GM10266 (cell line): ENCODE measurements at regions not wholly inside any gene's neighbourhood (a gene's known extent, or its start where the extent isn't known, plus 50 kb on each side); places are given as distances from the start of the nearest gene placed in this dataset.

ENCODE experiments used
- DNase-seq: peaks from one replicate; pipeline ENCODE4 v3.0.0; 2012; ENCODE audit errors: extremely low spot score
- CTCF ChIP-seq: IDR thresholded peaks from 2 replicates; pipeline ENCODE4 v1.5.1; 2012; ENCODE audit warnings: mild to moderate bottlenecking, low read depth; ENCODE audit not compliant: control insufficient read depth, insufficient read depth; ENCODE audit errors: missing control alignments

DNA sequence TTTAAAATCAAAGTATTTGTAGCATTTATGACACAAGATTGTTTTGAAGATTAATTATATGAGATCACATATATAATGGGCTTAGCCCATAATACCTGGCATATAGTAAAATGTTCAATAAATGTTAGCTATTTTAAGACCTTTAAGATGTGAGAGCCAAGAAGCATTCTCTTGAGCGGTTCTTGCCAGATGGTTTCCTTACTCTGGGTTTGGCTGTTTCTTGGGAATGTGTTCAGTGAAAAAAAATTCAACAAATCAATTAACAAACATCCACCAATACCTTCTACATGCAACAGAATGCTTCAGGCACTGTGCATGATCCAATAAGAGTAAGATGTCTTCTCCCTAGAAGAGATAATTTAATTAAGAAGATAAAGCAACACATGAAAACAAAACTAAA is 230.4 kb downstream of the CMPK2 start:
- no peak for DNase-seq
- no peak for TF ChIP-seq CTCF

- TF ChIP-seq CTCF = no peak
- DNase-seq = no peak
Observed at GRCh38 chr2:6637330-6637729, 228.4 kb downstream of the CMPK2 start.

DNA sequence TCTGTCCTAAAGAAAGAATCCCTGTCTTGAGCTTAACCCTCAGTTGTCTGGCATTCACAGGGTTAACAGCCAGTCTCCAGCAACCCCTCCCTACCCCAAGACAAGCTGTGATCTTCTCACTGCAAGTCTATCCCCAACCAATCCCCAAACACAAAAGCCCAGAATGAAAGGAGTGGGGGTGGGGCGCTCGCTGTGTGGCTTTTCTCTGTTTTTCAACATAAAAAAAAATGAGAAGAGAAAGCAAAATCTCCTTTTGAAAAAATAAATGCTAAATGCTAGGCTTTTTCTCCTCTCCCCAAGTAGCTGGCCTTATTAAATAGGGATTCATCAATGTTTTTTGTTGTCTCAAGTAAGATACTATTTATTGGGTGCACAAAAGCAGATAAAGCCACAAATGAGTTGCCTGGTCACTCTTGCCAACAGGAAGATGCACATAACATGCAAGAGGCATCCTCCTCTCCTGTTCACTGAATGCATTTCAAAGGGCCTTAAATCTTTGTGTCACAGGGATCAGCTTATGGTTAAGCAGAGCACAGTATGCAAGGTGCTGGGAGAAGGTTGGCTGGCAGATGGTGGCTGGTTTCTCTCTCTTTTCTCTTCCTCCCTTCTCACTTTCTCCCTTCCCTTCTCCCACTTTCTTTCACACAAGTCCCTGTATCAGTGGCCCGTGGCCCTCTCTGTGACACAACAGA is 225.6 kb downstream of the CMPK2 start:
- no peak for TF ChIP-seq CTCF
- DNase-seq = no peak

GRCh38 chr2:6640621-6641015 is 225.1 kb downstream of the CMPK2 start:
- no peak for TF ChIP-seq CTCF

GRCh38 chr2:6641956-6642355 is 223.8 kb downstream of the CMPK2 start:
- TF ChIP-seq CTCF = no peak
- no peak for DNase-seq

More at GRCh38 chr2:6640621-6641015, 225.1 kb downstream of the CMPK2 start:
- DNase-seq = no peak

DNA sequence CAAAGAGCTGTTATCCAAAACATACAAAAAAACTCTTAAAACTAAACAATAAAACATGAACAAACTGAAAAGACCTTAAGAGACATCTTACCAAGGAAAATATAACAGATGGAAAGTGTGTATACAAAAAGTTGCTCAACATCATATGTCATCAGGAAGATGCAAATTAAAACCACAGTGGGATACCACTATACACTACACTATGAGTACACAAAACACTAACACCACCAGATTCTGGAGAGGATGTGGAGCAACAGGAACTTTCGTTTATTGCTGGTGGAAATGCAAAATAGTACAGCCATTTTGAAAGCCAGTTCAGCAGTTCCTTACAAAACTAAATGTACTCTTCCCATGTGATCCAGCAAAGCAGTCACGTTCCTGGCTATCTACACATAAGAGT is 221.4 kb downstream of the CMPK2 start:
- no peak for DNase-seq
- TF ChIP-seq CTCF = no peak

- no peak for DNase-seq
Observed at GRCh38 chr2:6645004-6645403, 220.7 kb downstream of the CMPK2 start.

More at GRCh38 chr2:6645004-6645403, 220.7 kb downstream of the CMPK2 start:
- no peak for TF ChIP-seq CTCF
